Pancreas (tissue), 10 donors: ENCODE measurements at regions not wholly inside any gene's neighbourhood (a gene's known extent, or its start where the extent isn't known, plus 50 kb on each side); places are given as distances from the start of the nearest gene placed in this dataset.
"Not testable (repeated sequence)": the region's sequence is repeated elsewhere in the genome, so short reads cannot be mapped to it uniquely, and the experiment has no call there.

ENCODE experiments used
- ATAC-seq, 4 donors: fragments of 200-7000 bp; cut with Tn5 transposase; one replicate each; pipeline versions ENCODE4 v1.8.0 to v1.9.1; 2020; ENCODE audit warnings: mild to moderate bottlenecking in 4 of 4, moderate library complexity in 4 of 4
- DNase-seq, 6 donors: peaks; one replicate each; pipeline ENCODE4 v3.0.0-alpha.2; 2020
- FAIRE-seq: peaks from 2 replicates; lab custom pipeline; 2012; peaks lifted over from hg19 to GRCh38; lab: Jason Lieb, UNC
- H3K27ac ChIP-seq, 4 donors: fragments of 200-600 bp; sonication (generic); 1 replicate in 3 of 4; 2 replicates in 1 of 4; pipeline versions ENCODE4 v1.5.0 to v1.8.0; 2020
- H3K27me3 ChIP-seq, 4 donors: fragments of 200-600 bp; one replicate each; pipeline ENCODE4 v1.8.0; 2021
- H3K36me3 ChIP-seq, 3 donors: fragments of 200-600 bp; sonication (generic) in 1 of 3; one replicate each; pipeline versions ENCODE4 v1.5.0 to v1.8.0; 2020 to 2021
- H3K4me1 ChIP-seq, 3 donors: fragments of 200-600 bp; one replicate each; pipeline ENCODE4 v1.8.0; 2021
- H3K4me3 ChIP-seq, 4 donors: fragments of 200-600 bp; sonication (generic) in 2 of 4; one replicate each; pipeline versions ENCODE4 v1.5.0 to v1.8.0; 2020 to 2021
- H3K9me3 ChIP-seq, 4 donors: fragments of 200-600 bp; one replicate each; pipeline ENCODE4 v1.8.0; 2021
- WGBS, 2 donors: extraction: QIAGEN DNeasy Blood & Tissue Kit; methylation state at CpG; one replicate each; pipeline ENCODE4 v1.1.7; 2013; 5-methylcytosine and 5-hydroxymethylcytosine counted together
- intact Hi-C, 3 donors: fragments of 100-400 bp; cut with DNase I; formaldehyde crosslinking; loops; one replicate each; pipeline versions ENCODE4 v1.11.1 to v1.14.2; 2022
- donor health status: healthy with polysubstance abuse.
- donor health status: DM: no; HTN: no; CAD: no; lungs with moderate emphysema.
- donor health status: DM: no; HTN: no; CAD: no.
- donor health status: control.
- donor health status: control.
- donor health status: Bipolar disorder and iron deficiency.
- donor health status: DM: yes; HTN: yes; CAD: no.
- donor health status: DM: no; HTN: no; CAD: no.
- donor health status: DM: no; HTN: no; CAD: no.
- donor health status: DM: yes; HTN: yes; CAD: no.

GRCh38 chr22:16463472-16463871, 129.1 kb downstream of the CCT8L2 start:
- intact Hi-C loops, H3K27ac ChIP-seq, H3K4me3 ChIP-seq, ATAC-seq, FAIRE-seq, H3K9me3 ChIP-seq, H3K36me3 ChIP-seq, DNase-seq, H3K27me3 ChIP-seq, H3K4me1 ChIP-seq: not testable (repeated sequence)
- WGBS, 2 donors: 65 to 70% methylated on average over 4 of the region's 4 CpGs

- H3K4me1 ChIP-seq, ATAC-seq, H3K27ac ChIP-seq, H3K27me3 ChIP-seq, intact Hi-C loops, H3K9me3 ChIP-seq, H3K36me3 ChIP-seq, FAIRE-seq, H3K4me3 ChIP-seq: not testable (repeated sequence)
- WGBS, 2 donors: 34 to 35% methylated on average over 7 of the region's 7 CpGs
- peak in 1 of 6 donors; percentile 21 for DNase-seq
Measured at GRCh38 chr22:16447451-16447850, 145.2 kb downstream of the CCT8L2 start.

- H3K36me3 ChIP-seq, ATAC-seq, H3K4me3 ChIP-seq, FAIRE-seq, intact Hi-C loops, H3K27me3 ChIP-seq, DNase-seq, H3K4me1 ChIP-seq, H3K27ac ChIP-seq, H3K9me3 ChIP-seq: not testable (repeated sequence)
- 45 to 51% methylated on average over 6 of the region's 6 CpGs for whole genome bisulfite sequencing, 2 donors
Measured at GRCh38 chr22:16446755-16447440, 145.7 kb downstream of the CCT8L2 start.

DNA sequence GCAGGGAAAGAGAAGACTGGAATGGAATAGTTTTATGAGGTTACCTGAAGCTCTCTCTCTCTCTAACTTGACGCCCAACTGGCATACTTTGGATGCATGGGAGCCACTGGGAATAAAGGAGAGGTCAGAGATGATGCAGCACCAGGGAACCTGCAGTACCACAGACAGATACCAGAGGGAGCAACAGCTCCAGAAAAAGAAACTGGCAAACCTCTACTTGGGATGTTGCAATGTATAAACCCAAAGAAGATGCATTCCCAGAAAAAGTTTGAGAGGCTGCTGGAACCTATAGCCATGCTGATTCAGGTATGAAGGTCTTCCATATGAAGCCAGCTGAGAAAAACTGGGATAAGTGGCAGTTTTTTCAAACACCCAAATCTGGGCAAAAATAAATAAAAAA, 151.6 kb downstream of the CCT8L2 start:
- H3K4me1 ChIP-seq, ATAC-seq, DNase-seq, intact Hi-C loops, H3K27ac ChIP-seq, FAIRE-seq, H3K36me3 ChIP-seq, H3K27me3 ChIP-seq, H3K9me3 ChIP-seq, H3K4me3 ChIP-seq: not testable (repeated sequence)
- WGBS, 2 donors: 7% methylated on average over 1 of the region's 1 CpG

- H3K4me1 ChIP-seq, FAIRE-seq, H3K27ac ChIP-seq, H3K27me3 ChIP-seq, ATAC-seq, H3K36me3 ChIP-seq, H3K9me3 ChIP-seq, H3K4me3 ChIP-seq, intact Hi-C loops: not testable (repeated sequence)
- 65 to 74% methylated on average over 21 of the region's 21 CpGs for WGBS, 2 donors
- peak in 1 of 6 donors; percentile 24 for DNase-seq
Measured at GRCh38 chr22:16423476-16423875, 169.1 kb downstream of the CCT8L2 start.

DNA sequence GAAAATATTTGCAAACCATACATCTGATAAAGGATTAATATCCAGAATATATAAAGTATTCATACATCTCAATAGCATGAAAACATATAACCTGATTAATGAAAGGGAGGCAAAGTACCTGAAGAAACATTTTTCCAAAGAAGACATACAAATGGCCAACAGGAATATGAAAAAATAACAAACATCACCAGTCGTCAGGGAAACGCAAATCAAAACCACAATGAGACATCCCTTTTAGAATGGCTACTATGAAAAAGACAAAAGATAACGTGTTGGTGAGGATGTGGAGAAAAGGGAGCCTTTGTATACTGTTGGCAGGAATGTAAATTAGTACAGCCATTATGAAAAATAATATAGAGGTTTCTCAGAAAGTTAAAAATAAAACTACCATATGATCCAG, 175.1 kb downstream of the CCT8L2 start:
- H3K9me3 ChIP-seq, FAIRE-seq, H3K36me3 ChIP-seq, H3K4me1 ChIP-seq, ATAC-seq, H3K27ac ChIP-seq, H3K4me3 ChIP-seq, intact Hi-C loops, H3K27me3 ChIP-seq, DNase-seq: not testable (repeated sequence)
- 29 to 42% methylated on average over 3 of the region's 3 CpGs for WGBS, 2 donors

GRCh38 chr22:16404639-16405038, 188.0 kb downstream of the CCT8L2 start:
- intact Hi-C loops, H3K36me3 ChIP-seq, DNase-seq, H3K27ac ChIP-seq, ATAC-seq, H3K27me3 ChIP-seq, FAIRE-seq, H3K4me3 ChIP-seq, H3K9me3 ChIP-seq, H3K4me1 ChIP-seq: not testable (repeated sequence)
- 63 to 70% methylated on average over 6 of the region's 7 CpGs for WGBS, 2 donors

GRCh38 chr22:16403661-16404060, 188.9 kb downstream of the CCT8L2 start:
- H3K27ac ChIP-seq, FAIRE-seq, H3K9me3 ChIP-seq, H3K36me3 ChIP-seq, H3K4me3 ChIP-seq, intact Hi-C loops, H3K27me3 ChIP-seq, H3K4me1 ChIP-seq, ATAC-seq: not testable (repeated sequence)
- WGBS, 2 donors: 51 to 58% methylated on average over 20 of the region's 20 CpGs
- peak in 1 of 6 donors; percentile 33 for DNase-seq

- intact Hi-C loops, ATAC-seq, H3K36me3 ChIP-seq, H3K27me3 ChIP-seq, H3K4me1 ChIP-seq, H3K9me3 ChIP-seq, DNase-seq, H3K4me3 ChIP-seq, H3K27ac ChIP-seq, FAIRE-seq: not testable (repeated sequence)
- 36 to 41% methylated on average over 6 of the region's 6 CpGs for WGBS, 2 donors
Measured at GRCh38 chr22:16402874-16403399, 189.7 kb downstream of the CCT8L2 start.

DNA sequence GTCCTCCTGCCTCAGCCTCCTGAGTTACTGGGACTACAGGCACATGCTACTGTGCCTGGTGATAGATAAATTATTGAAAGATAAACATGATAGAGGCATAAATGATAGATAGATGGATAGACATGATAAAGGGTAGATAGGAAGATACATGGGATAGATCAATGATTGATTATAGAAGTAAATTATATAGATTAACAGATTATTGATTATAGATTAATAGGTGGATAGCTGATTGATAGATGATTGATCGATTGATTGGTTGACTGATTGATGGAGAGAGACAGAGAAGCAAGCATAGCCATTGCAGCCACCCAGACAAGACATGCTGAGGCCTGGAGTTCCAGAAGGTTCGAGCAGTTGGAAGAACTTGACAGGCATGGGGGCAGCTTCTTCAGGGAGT, 199.1 kb downstream of the CCT8L2 start:
- intact Hi-C loops, H3K36me3 ChIP-seq, H3K4me3 ChIP-seq, DNase-seq, H3K27ac ChIP-seq, H3K4me1 ChIP-seq, FAIRE-seq, H3K27me3 ChIP-seq, H3K9me3 ChIP-seq, ATAC-seq: not testable (repeated sequence)
- 14 to 50% methylated on average over 2 of the region's 2 CpGs for WGBS, 2 donors

GRCh38 chr22:16391417-16391930, 201.1 kb downstream of the CCT8L2 start:
- intact Hi-C loops, H3K27me3 ChIP-seq, H3K9me3 ChIP-seq, ATAC-seq, H3K4me1 ChIP-seq, H3K4me3 ChIP-seq, H3K36me3 ChIP-seq, H3K27ac ChIP-seq, FAIRE-seq: not testable (repeated sequence)
- 48 to 54% methylated on average over 17 to 20 of the region's 20 CpGs for WGBS, 2 donors
- peak in 1 of 6 donors; percentile 53 for DNase-seq

GRCh38 chr22:16390541-16391217, 201.9 kb downstream of the CCT8L2 start:
- peak in 1 of 6 donors; percentile 45 for DNase-seq
- H3K27ac ChIP-seq, FAIRE-seq, H3K4me3 ChIP-seq, intact Hi-C loops, H3K36me3 ChIP-seq, ATAC-seq, H3K27me3 ChIP-seq, H3K9me3 ChIP-seq, H3K4me1 ChIP-seq: not testable (repeated sequence)
- WGBS, 2 donors: 69 to 78% methylated on average over 15 to 31 of the region's 31 CpGs
